PC-3 (cell line): ENCODE measurements at regions not wholly inside any gene's neighbourhood (a gene's known extent, or its start where the extent isn't known, plus 50 kb on each side); places are given as distances from the start of the nearest gene placed in this dataset.

ENCODE experiments used
- ATAC-seq: fragments of 200-7000 bp; cut with Tn5 transposase; 2 replicates; pipeline ENCODE4 v1.9.1; 2020; ENCODE audit warnings: mild to moderate bottlenecking, moderate library complexity
- BruUV-seq: library from RNA; stranded (reverse); fragments of 400-500 nt; replicated peaks from 2 replicates; lab custom pipeline; 2021; lab: Mats Ljungman, UMichigan
- CTCF ChIA-PET: fragments of 300-600 bp; sonication (Branson Sonifier 250); formaldehyde crosslinking; loops from one replicate; lab custom pipeline; 2022; ENCODE audit warnings: antibody characterized with exemption; lab: Charles Lee
- POLR2A ChIA-PET: fragments of 300-600 bp; sonication (Branson Sonifier 250); formaldehyde crosslinking; loops from one replicate; lab custom pipeline; 2022; ENCODE audit warnings: antibody characterized with exemption; ENCODE audit not compliant: unreplicated experiment; lab: Charles Lee
- DNase-seq: peaks from one replicate; pipeline ENCODE4 v3.0.0-alpha.2; 2015
- H2AFZ ChIP-seq: fragments of 300-600 bp; sonication (generic); 2 replicates; pipeline ENCODE4 v1.6.0; 2016; ENCODE audit warnings: antibody characterized with exemption, low read length
- H3F3A ChIP-seq: fragments of 300-600 bp; sonication (generic); one replicate; pipeline ENCODE4 v1.6.0; 2017; ENCODE audit warnings: antibody characterized with exemption, low read length, control low read depth, mild to moderate bottlenecking; ENCODE audit not compliant: unreplicated experiment
- H3K27ac ChIP-seq: fragments of 300-600 bp; sonication (generic); 2 replicates; pipeline ENCODE4 v1.5.1; 2016; ENCODE audit warnings: mild to moderate bottlenecking, low read length
- H3K27me3 ChIP-seq: fragments of 300-600 bp; sonication (generic); 2 replicates; pipeline ENCODE4 v1.6.1; 2016; ENCODE audit warnings: low read length, mixed read lengths
- H3K36me3 ChIP-seq: fragments of 300-600 bp; sonication (generic); 2 replicates; pipeline ENCODE4 v1.6.1; 2016; ENCODE audit warnings: low read depth, mixed run types, low read length, mixed read lengths
- H3K4me1 ChIP-seq: fragments of 300-600 bp; sonication (generic); 2 replicates; pipeline ENCODE4 v1.5.1; 2016; ENCODE audit warnings: low read length; ENCODE audit not compliant: insufficient read depth
- H3K4me2 ChIP-seq: fragments of 300-600 bp; sonication (generic); 2 replicates; pipeline ENCODE4 v1.6.0; 2016; ENCODE audit warnings: low read length
- H3K4me3 ChIP-seq: fragments of 300-600 bp; sonication (generic); 2 replicates; pipeline ENCODE4 v1.5.1; 2016; ENCODE audit warnings: mild to moderate bottlenecking, low read length, mixed read lengths
- H3K79me2 ChIP-seq: fragments of 300-600 bp; sonication (generic); 2 replicates; pipeline ENCODE4 v1.6.1; 2017; ENCODE audit warnings: low read length, mixed read lengths
- H3K9ac ChIP-seq: fragments of 300-600 bp; sonication (generic); 2 replicates; pipeline ENCODE4 v1.6.0; 2016; ENCODE audit warnings: mild to moderate bottlenecking, low read length
- H3K9me2 ChIP-seq: fragments of 300-600 bp; sonication (generic); replicated peaks from 2 replicates; pipeline ENCODE4 v1.6.1; 2016; ENCODE audit warnings: mixed run types, low read length, mixed read lengths
- H3K9me3 ChIP-seq: fragments of 300-600 bp; sonication (generic); 2 replicates; pipeline ENCODE4 v1.6.1; 2016; ENCODE audit warnings: low read length, mixed read lengths
- H4K20me1 ChIP-seq: fragments of 300-600 bp; sonication (generic); 2 replicates; pipeline ENCODE4 v1.6.1; 2016; ENCODE audit warnings: low read length, mixed read lengths
- CTCF ChIP-seq: fragments of 300-600 bp; sonication (generic); conservative IDR thresholded peaks from 2 replicates; pipeline ENCODE4 v1.5.1; 2017; ENCODE audit warnings: antibody characterized with exemption, low read depth, mild to moderate bottlenecking, low read length
- EZH2 ChIP-seq: fragments of 300-600 bp; sonication (generic); IDR thresholded peaks from one replicate; pipeline ENCODE4 v1.6.1; 2017; ENCODE audit warnings: antibody characterized with exemption, mild to moderate bottlenecking, low read length; ENCODE audit not compliant: unreplicated experiment
- EZH2phosphoT487 ChIP-seq: fragments of 300-600 bp; sonication (generic); IDR thresholded peaks from 2 replicates; pipeline ENCODE4 v1.6.1; 2018; ENCODE audit warnings: mild to moderate bottlenecking, antibody characterized with exemption, low read length, borderline replicate concordance
- intact Hi-C: fragments of 100-400 bp; cut with micrococcal nuclease; formaldehyde crosslinking; loops from 2 replicates; pipeline ENCODE4 v1.9.0; 2023

GRCh38 chr12:69096669-69097335, 142.6 kb upstream of the CPSF6 start:
- ATAC-seq = peak; percentile 88
- Histone ChIP-seq H3K4me1 (peaks cover 10% of the 10 kb centered on the region; the same call in 1 of the 2 replicates), H3K9me2 (no peaks in the 10 kb centered on the region), H3F3A (no peaks in the 10 kb centered on the region), H3K36me3 (no peaks in the 10 kb centered on the region), H3K9ac (no peak overlapping the region), H3K4me3 (no peak overlapping the region), H3K27me3 (peaks cover 13% of the 10 kb centered on the region; the same call in 1 of the 2 replicates), H3K9me3 (no peaks in the 10 kb centered on the region), H2AFZ (no peak overlapping the region), H3K4me2 (no peak overlapping the region), H3K27ac (no peak overlapping the region), H4K20me1 (no peaks in the 10 kb centered on the region), H3K79me2 (no peaks in the 10 kb centered on the region)
- ChIA-PET POLR2A (no interaction called here), CTCF (no interaction called here)
- intact Hi-C loops = no loop called here
- peak; percentile 55 for DNase-seq
- no TSS peak for BruUV-seq
- no peak for TF ChIP-seq EZH2
- TF ChIP-seq CTCF = no peak
- TF ChIP-seq EZH2phosphoT487 = no peak

GRCh38 chr12:69097619-69098368, 141.6 kb upstream of the CPSF6 start:
- POLR2A ChIA-PET = interaction anchor here (0.6 kb wide), 1 partner anchor 30 kb away, joined by 3 read pairs; no protein-coding TSS in a partner anchor

More at GRCh38 chr12:69097619-69098368, 141.6 kb upstream of the CPSF6 start:
- no peak for TF ChIP-seq EZH2
- no peak for TF ChIP-seq CTCF
- TF ChIP-seq EZH2phosphoT487 = no peak
- Histone ChIP-seq H3F3A (no peaks in the 10 kb centered on the region), H3K4me2 (no peak overlapping the region), H3K4me3 (no peak overlapping the region), H3K79me2 (no peaks in the 10 kb centered on the region), H3K9me3 (no peaks in the 10 kb centered on the region), H3K9me2 (no peaks in the 10 kb centered on the region), H3K36me3 (no peaks in the 10 kb centered on the region), H3K27ac (no peak overlapping the region), H3K4me1 (peaks cover 11% of the 10 kb centered on the region; the same call in 1 of the 2 replicates), H3K27me3 (peaks cover 5% of the 10 kb centered on the region; the same call in 1 of the 2 replicates), H4K20me1 (no peaks in the 10 kb centered on the region), H2AFZ (no peak overlapping the region), H3K9ac (no peak overlapping the region)
- CTCF ChIA-PET = no interaction called here
- intact Hi-C loops = no loop called here
- BruUV-seq = no TSS peak
- DNase-seq (peak; percentile 63), ATAC-seq (peak; percentile 71)
